ENCODE measurements at regions not wholly inside any gene's neighbourhood (a gene's known extent, or its start where the extent isn't known, plus 50 kb on each side); places are given as distances from the start of the nearest gene placed in this dataset.
"Not testable (repeated sequence)": the region's sequence is repeated elsewhere in the genome, so short reads cannot be mapped to it uniquely, and the experiment has no call there.

DNA sequence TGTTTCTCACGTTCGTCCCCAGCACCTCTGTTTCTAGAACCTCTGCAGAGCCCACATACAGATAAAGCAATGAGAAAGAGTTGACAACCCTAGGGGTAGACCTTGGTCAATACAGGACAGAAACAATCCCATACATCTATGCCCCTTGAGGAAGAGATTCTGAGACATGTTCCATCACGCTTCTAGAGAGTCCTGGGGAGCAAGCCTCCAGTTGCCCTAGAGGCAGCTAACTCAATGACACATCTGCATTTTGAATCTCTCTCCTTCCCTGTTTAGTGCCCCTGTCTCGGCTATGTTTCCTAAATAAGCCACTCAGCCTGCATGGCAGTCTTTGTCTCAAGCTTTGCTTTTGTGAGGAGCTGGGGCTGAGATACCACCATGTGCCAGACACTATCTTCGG is 435.3 kb downstream of the CD83 start:
- H3K27me3 ChIP-seq = no peaks in the 10 kb centered on the region
- H3K36me3 ChIP-seq (ENCODE audit: low read depth, missing control alignments) = no peaks in the 10 kb centered on the region
- TF ChIP-seq, protein P1, sequence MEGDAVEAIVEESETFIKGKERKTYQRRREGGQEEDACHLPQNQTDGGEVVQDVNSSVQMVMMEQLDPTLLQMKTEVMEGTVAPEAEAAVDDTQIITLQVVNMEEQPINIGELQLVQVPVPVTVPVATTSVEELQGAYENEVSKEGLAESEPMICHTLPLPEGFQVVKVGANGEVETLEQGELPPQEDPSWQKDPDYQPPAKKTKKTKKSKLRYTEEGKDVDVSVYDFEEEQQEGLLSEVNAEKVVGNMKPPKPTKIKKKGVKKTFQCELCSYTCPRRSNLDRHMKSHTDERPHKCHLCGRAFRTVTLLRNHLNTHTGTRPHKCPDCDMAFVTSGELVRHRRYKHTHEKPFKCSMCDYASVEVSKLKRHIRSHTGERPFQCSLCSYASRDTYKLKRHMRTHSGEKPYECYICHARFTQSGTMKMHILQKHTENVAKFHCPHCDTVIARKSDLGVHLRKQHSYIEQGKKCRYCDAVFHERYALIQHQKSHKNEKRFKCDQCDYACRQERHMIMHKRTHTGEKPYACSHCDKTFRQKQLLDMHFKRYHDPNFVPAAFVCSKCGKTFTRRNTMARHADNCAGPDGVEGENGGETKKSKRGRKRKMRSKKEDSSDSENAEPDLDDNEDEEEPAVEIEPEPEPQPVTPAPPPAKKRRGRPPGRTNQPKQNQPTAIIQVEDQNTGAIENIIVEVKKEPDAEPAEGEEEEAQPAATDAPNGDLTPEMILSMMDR (IDR thresholded peaks at IDR 0.05) = no peak
- TF ChIP-seq POLR2A (IDR thresholded peaks at IDR 0.05) = no peak
- H3K9me3 ChIP-seq = no peaks in the 10 kb centered on the region
- intact Hi-C loops (cut with DNase I; ENCODE audit: low total_unique reads) = no loop called here
- DNase-seq = no peak
- 95 to 96% methylated on average over 5 of the region's 5 CpGs for WGBS, 2 donors
- peaks cover 6% of the 10 kb centered on the region for H3K4me1 ChIP-seq
- H3K4me3 ChIP-seq = no peak overlapping the region
- H3K27ac ChIP-seq = no peak overlapping the region

DNA sequence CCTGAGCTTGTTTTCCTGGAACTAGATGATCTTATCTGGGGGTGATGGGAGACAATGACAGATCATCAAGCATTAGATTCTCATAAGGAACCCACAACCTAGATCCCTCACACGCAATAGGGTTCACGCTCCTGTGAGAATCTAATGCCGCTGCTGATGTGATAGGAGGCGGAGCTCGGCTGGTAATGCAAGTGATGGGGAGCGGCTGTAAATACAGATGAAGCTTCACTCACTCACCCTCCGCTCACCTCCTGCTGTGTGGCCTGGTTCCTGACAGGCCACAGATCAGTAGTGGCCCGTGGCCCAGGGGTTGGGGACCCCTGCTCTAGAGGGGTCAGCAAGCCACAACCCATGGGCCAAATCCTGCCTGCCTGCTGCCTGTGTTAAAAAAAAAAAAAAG is 435.9 kb downstream of the CD83 start:
- peaks cover 6% of the 10 kb centered on the region for H3K4me1 ChIP-seq
- no peaks in the 10 kb centered on the region for H3K9me3 ChIP-seq
- 92 to 100% methylated on average over 3 to 8 of the region's 8 CpGs for WGBS, 2 donors
- H3K36me3 ChIP-seq (ENCODE audit: low read depth, missing control alignments) = no peaks in the 10 kb centered on the region
- no peak for DNase-seq
- no peak overlapping the region for H3K4me3 ChIP-seq
- TF ChIP-seq, protein P1 (IDR thresholded peaks at IDR 0.05) = no peak
- intact Hi-C loops (cut with DNase I; ENCODE audit: low total_unique reads) = no loop called here
- no peaks in the 10 kb centered on the region for H3K27me3 ChIP-seq
- H3K27ac ChIP-seq = no peak overlapping the region

GRCh38 chr6:14555804-14556203 is 438.2 kb downstream of the CD83 start:
- TF ChIP-seq, protein P1 (IDR thresholded peaks at IDR 0.05) = no peak
- TF ChIP-seq POLR2A (IDR thresholded peaks at IDR 0.05) = no peak
- no peak overlapping the region for H3K4me3 ChIP-seq
- no peaks in the 10 kb centered on the region for H3K9me3 ChIP-seq
- 92 to 94% methylated on average over 6 of the region's 6 CpGs for WGBS, 2 donors
- H3K36me3 ChIP-seq (ENCODE audit: low read depth, missing control alignments) = no peaks in the 10 kb centered on the region
- intact Hi-C loops (cut with DNase I; ENCODE audit: low total_unique reads) = no loop called here
- no peak overlapping the region for H3K27ac ChIP-seq
- DNase-seq = no peak
- no peaks in the 10 kb centered on the region for H3K27me3 ChIP-seq
- H3K4me1 ChIP-seq = peaks cover 6% of the 10 kb centered on the region

- H3K4me1 ChIP-seq = no peaks in the 10 kb centered on the region
- TF ChIP-seq, protein P1 (IDR thresholded peaks at IDR 0.05) = no peak
- TF ChIP-seq POLR2A (IDR thresholded peaks at IDR 0.05) = no peak
- no peak overlapping the region for H3K27ac ChIP-seq
- WGBS, 2 donors = 90 to 94% methylated on average over 3 of the region's 3 CpGs
- H3K36me3 ChIP-seq (ENCODE audit: low read depth, missing control alignments) = no peaks in the 10 kb centered on the region
- no peak for DNase-seq
- H3K9me3 ChIP-seq = no peaks in the 10 kb centered on the region
- H3K27me3 ChIP-seq = no peaks in the 10 kb centered on the region
- no peak overlapping the region for H3K4me3 ChIP-seq
- intact Hi-C loops (cut with DNase I; ENCODE audit: low total_unique reads) = no loop called here
Measured at GRCh38 chr6:14559746-14560536, 442.4 kb downstream of the CD83 start.

- H3K9me3 ChIP-seq; H3K27ac ChIP-seq; H3K4me1 ChIP-seq; H3K36me3 ChIP-seq (ENCODE audit: low read depth, missing control alignments); H3K4me3 ChIP-seq; H3K27me3 ChIP-seq; DNase-seq; intact Hi-C loops (cut with DNase I; ENCODE audit: low total_unique reads): not testable (repeated sequence)
- 93 to 98% methylated on average over 3 of the region's 3 CpGs for WGBS, 2 donors
Measured at GRCh38 chr6:14561563-14561962, 444.0 kb downstream of the CD83 start.
